BJ (cell line): ENCODE measurements at regions not wholly inside any gene's neighbourhood (a gene's known extent, or its start where the extent isn't known, plus 50 kb on each side); places are given as distances from the start of the nearest gene placed in this dataset.

Experiments
- CTCF ChIA-PET: fragments of 350-600 bp; formaldehyde crosslinking; extraction: SDS; loops from one replicate; lab custom pipeline; 2021; ENCODE audit warnings: antibody characterized with exemption, inconsistent platforms; lab: Yijun Ruan, JAX
- POLR2A ChIA-PET: fragments of 300-600 bp; sonication (Branson Sonifier 250); formaldehyde crosslinking; extraction: SDS; loops from one replicate; lab custom pipeline; 2021; ENCODE audit warnings: antibody characterized with exemption; lab: Charles Lee
- DNase-seq: peaks from one replicate; pipeline ENCODE4 v3.0.0-alpha.2; 2011; ENCODE audit warnings: low read depth
- H3K27me3 ChIP-seq: 2 replicates; pipeline ENCODE4 v1.6.0; 2011; ENCODE audit warnings: low read length; ENCODE audit not compliant: control insufficient read depth, insufficient read depth
- H3K36me3 ChIP-seq: 2 replicates; pipeline ENCODE4 v1.5.1; 2011; ENCODE audit warnings: low read length; ENCODE audit not compliant: control insufficient read depth, insufficient read depth
- H3K4me3 ChIP-seq: 2 replicates; pipeline ENCODE4 v1.5.1; 2011; ENCODE audit warnings: low read depth, mild to moderate bottlenecking, control low read depth, low read length
- CTCF ChIP-seq: IDR thresholded peaks from 2 replicates; pipeline ENCODE4 v1.5.1; 2011; ENCODE audit warnings: low read depth, mild to moderate bottlenecking, control low read depth, inconsistent platforms, low read length, moderate library complexity; ENCODE audit not compliant: insufficient read depth

GRCh38 chr17:62899361-62899760, 66.7 kb upstream of the TANC2 start:
- TF ChIP-seq CTCF = no peak
- no peak for DNase-seq
- no peaks in the 10 kb centered on the region for H3K27me3 ChIP-seq
- ChIA-PET POLR2A (no interaction called here), CTCF (interaction anchor here (1.3 to 1.6 kb wide), 2 partner anchors 11 to 21 kb away, joined by 4 to 5 read pairs; no protein-coding TSS in a partner anchor)
- no peaks in the 10 kb centered on the region for H3K36me3 ChIP-seq
- H3K4me3 ChIP-seq = no peak overlapping the region

GRCh38 chr17:62898239-62898864, 67.7 kb upstream of the TANC2 start:
- Histone ChIP-seq H3K4me3 (no peak overlapping the region), H3K27me3 (no peaks in the 10 kb centered on the region), H3K36me3 (no peaks in the 10 kb centered on the region)
- ChIA-PET CTCF (interaction anchor here (1.3 to 1.6 kb wide), 3 partner anchors 12 to 22 kb away, joined by 4 to 5 read pairs (median 4); no protein-coding TSS in a partner anchor), POLR2A (interaction anchor here (0.6 kb wide), 1 partner anchor 89 kb away, joined by 4 read pairs; no protein-coding TSS in a partner anchor)
- peak; percentile 16; the same call in 1 of the 2 replicates for TF ChIP-seq CTCF
- peak; percentile 19 for DNase-seq

GRCh38 chr17:62897706-62898105, 68.3 kb upstream of the TANC2 start:
- no peak overlapping the region for H3K4me3 ChIP-seq
- CTCF ChIA-PET = interaction anchor here (1.6 kb wide), 1 partner anchor 21 kb away, joined by 4 read pairs; no protein-coding TSS in a partner anchor
- DNase-seq = no peak

DNA sequence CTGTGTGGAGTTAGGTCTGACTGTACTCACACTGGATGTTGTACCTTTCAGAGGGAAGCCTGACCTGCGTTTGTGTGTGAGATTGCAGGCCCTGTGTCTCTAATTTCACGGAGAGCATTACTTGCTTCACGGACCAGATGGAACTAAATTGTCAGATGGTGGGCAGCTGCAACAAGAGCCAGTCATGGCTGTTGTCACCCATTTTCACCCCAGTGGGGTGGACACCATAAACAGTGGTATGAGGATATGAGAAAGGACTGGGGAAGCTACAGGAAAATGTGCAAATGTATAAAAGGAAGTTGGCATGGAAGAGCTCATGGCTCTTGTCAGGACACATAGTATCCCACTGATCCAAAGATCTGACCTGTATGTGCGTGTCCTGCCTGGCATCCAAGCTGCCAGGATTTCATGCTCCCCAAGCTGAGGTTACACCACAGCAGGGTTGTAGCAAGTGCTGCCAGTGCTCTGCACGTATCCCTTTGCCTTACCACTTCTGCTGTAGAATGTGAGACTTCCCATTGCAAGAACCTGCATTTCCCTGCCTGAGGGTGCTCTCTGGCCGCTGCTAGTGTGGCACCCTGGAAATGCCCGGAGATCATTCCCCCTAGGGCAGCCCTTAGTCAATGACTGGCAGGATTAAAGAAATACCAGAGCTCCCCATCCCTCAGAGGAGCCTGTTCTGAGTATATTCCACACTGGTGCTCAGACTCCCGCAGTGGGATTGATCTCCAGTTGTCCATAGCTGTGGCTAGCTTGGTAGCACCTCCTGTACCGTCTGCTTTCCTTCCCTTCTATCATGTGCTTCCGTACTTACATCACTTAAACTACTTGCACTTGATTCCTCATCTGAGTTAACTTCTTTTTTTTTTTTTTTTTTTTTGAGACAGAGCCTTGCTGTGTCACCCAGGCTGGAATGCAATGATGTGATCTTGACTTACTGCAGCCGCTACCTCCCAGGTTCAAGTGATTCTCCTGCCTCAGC, 70.4 kb upstream of the TANC2 start:
- no peaks in the 10 kb centered on the region for H3K36me3 ChIP-seq
- TF ChIP-seq CTCF = no peak
- CTCF ChIA-PET = interaction anchor here (0.6 kb wide), 1 partner anchor 67 kb away, joined by 3 read pairs; no protein-coding TSS in a partner anchor
- no peak overlapping the region for H3K4me3 ChIP-seq
- POLR2A ChIA-PET = no interaction called here
- peak; percentile 15 for DNase-seq
- no peaks in the 10 kb centered on the region for H3K27me3 ChIP-seq

More at GRCh38 chr17:62897706-62898105, 68.3 kb upstream of the TANC2 start:
- TF ChIP-seq CTCF = no peak
- no peaks in the 10 kb centered on the region for H3K36me3 ChIP-seq
- POLR2A ChIA-PET = interaction anchor here (0.6 kb wide), 1 partner anchor 88 kb away, joined by 4 read pairs; no protein-coding TSS in a partner anchor
- H3K27me3 ChIP-seq = no peaks in the 10 kb centered on the region
